ENCODE measurements at regions not wholly inside any gene's neighbourhood (a gene's known extent, or its start where the extent isn't known, plus 50 kb on each side); places are given as distances from the start of the nearest gene placed in this dataset.

DNA sequence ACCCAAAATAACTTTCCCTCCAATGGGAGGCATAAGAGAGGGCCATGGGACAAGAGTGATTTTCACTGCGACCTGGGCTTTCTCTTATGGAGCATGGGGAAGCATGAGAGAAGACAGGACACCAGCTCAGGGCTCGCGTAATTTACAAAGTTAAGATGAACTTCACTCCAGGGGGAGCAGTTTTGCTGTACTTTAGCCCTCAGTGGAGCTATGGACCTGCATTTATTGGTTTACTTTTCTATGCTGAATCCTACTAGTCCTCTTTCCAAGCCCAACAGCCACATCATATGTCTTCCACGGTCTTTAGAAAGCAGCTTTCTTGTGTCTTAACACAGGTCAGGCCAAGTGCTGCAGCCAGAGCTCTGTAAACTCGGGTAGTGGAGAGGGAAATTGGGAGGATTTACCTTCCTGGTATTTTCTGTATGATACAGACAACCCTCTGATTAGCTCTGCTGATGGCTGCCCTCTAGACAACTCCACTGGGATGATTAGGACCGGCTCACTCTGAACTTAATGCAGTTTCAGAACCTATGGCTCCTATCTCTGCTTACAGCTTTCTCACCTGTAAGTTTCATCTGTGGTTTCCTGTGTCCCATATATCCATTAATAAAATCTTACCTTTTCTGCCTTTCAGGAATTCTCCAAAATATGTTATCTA is 581.0 kb upstream of the RORB start:
- DNase-seq (no peak), ATAC-seq (no peak)
- Histone ChIP-seq H3K4me1 (no peaks in the 10 kb centered on the region), H3K36me3 (no peaks in the 10 kb centered on the region), H3K27ac (no peak overlapping the region), H3K4me3 (no peak overlapping the region), H3K27me3 (ENCODE audit: low read depth) (no peaks in the 10 kb centered on the region), H3K9me3 (no peaks in the 10 kb centered on the region)
- TF ChIP-seq, protein P1, sequence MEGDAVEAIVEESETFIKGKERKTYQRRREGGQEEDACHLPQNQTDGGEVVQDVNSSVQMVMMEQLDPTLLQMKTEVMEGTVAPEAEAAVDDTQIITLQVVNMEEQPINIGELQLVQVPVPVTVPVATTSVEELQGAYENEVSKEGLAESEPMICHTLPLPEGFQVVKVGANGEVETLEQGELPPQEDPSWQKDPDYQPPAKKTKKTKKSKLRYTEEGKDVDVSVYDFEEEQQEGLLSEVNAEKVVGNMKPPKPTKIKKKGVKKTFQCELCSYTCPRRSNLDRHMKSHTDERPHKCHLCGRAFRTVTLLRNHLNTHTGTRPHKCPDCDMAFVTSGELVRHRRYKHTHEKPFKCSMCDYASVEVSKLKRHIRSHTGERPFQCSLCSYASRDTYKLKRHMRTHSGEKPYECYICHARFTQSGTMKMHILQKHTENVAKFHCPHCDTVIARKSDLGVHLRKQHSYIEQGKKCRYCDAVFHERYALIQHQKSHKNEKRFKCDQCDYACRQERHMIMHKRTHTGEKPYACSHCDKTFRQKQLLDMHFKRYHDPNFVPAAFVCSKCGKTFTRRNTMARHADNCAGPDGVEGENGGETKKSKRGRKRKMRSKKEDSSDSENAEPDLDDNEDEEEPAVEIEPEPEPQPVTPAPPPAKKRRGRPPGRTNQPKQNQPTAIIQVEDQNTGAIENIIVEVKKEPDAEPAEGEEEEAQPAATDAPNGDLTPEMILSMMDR (IDR thresholded peaks at IDR 0.05), result no peak
- intact Hi-C loops (cut with DNase I), result no loop called here

DNA sequence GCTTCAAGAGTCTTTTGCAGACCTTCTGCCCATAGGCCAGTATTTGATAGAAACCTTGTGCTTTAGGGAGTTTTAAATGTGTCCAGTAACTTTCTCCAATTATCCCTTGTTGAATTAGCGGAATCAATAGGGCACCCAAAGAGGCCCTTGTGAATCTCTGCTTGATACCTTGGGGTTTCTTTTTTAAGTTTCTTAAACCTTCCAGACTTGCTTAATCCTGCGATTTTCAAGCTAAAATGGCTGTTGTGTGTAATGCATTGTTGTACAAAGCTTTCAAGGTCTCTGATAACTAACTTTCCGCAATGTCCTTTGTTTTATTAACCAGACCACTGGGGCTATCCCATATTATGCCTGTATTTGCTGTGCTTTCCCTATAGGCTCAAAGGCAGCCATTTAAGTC is 577.4 kb upstream of the RORB start:
- intact Hi-C loops (cut with DNase I), result no loop called here
- H3K36me3 ChIP-seq, result no peaks in the 10 kb centered on the region
- H3K27ac ChIP-seq, result no peak overlapping the region
- no peak for DNase-seq
- no peaks in the 10 kb centered on the region for H3K4me1 ChIP-seq
- TF ChIP-seq, protein P1 (IDR thresholded peaks at IDR 0.05), result no peak
- H3K27me3 ChIP-seq (ENCODE audit: low read depth), result no peaks in the 10 kb centered on the region
- H3K9me3 ChIP-seq, result no peaks in the 10 kb centered on the region
- no peak overlapping the region for H3K4me3 ChIP-seq
- ATAC-seq, result no peak

DNA sequence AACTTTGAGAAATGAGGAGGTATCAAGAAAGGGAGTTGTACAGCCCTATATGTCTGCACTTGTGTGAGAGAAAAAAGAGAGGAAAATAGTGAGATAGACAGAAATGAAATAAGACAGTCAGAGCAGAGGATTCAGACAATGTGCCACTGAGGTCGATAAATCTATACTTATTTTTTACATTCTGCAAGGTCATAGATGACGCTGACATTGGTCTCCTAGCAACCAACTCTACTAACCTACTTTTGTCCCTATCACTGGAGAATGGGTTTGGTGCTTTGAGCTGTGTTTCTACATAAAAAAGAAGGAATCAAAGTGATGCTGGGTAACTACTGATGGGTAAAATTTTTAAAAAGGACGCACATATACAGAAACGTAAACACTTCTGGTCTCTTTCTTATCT is 573.3 kb upstream of the RORB start:
- no peaks in the 10 kb centered on the region for H3K4me1 ChIP-seq
- DNase-seq, result no peak
- H3K27me3 ChIP-seq (ENCODE audit: low read depth), result no peaks in the 10 kb centered on the region
- H3K4me3 ChIP-seq, result no peak overlapping the region
- no peaks in the 10 kb centered on the region for H3K36me3 ChIP-seq
- H3K9me3 ChIP-seq, result no peaks in the 10 kb centered on the region
- ATAC-seq, result no peak
- intact Hi-C loops (cut with DNase I), result no loop called here
- TF ChIP-seq, protein P1 (IDR thresholded peaks at IDR 0.05), result no peak
- no peak overlapping the region for H3K27ac ChIP-seq

DNA sequence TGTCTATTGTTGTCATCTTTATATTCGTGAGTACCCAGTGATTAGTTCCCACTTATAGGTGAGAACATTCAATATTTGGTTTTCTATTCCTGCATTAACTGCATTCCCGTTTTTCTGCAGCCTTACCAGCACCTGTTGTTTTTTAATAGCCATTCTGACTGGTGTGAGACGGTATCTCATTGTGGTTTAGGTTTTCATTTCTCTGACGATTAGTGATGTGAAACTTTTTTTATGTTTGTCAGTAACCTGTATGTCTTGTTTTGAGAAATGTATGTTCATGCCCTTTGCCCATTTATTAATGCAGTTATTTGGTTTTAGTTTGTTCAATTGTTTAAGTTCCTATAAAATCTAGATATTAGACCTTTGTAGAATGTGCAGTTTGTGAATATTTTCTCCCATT is 546.0 kb upstream of the RORB start:
- Histone ChIP-seq H3K27ac (no peak overlapping the region), H3K4me1 (no peaks in the 10 kb centered on the region), H3K4me3 (no peak overlapping the region), H3K9me3 (no peaks in the 10 kb centered on the region), H3K36me3 (no peaks in the 10 kb centered on the region), H3K27me3 (ENCODE audit: low read depth) (no peaks in the 10 kb centered on the region)
- DNase-seq (no peak), ATAC-seq (no peak)
- TF ChIP-seq, protein P1 (IDR thresholded peaks at IDR 0.05), result no peak
- intact Hi-C loops (cut with DNase I), result no loop called here

DNA sequence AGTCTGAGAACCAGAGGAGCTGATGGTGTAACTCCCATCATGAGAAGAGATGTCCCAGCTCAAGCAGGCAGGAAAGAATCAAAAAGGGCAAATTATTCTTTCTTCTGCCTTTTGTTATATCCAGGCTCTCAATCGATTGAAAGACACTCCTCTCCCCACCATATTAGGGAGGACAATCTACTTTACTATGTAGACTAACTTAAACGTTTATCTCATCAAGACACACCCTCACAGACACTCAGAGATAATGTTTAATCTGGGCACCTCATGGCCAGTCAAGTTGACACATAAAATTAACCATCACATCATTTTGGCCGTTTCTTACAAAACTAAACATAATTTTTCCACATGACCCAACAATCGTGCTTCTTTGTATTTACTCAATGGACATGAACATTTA is 534.3 kb upstream of the RORB start:
- Histone ChIP-seq H3K27me3 (ENCODE audit: low read depth) (no peaks in the 10 kb centered on the region), H3K27ac (no peak overlapping the region), H3K4me3 (no peak overlapping the region), H3K9me3 (no peaks in the 10 kb centered on the region), H3K36me3 (no peaks in the 10 kb centered on the region), H3K4me1 (no peaks in the 10 kb centered on the region)
- TF ChIP-seq, protein P1 (IDR thresholded peaks at IDR 0.05), result no peak
- no peak for DNase-seq
- intact Hi-C loops (cut with DNase I), result no loop called here
- no peak for ATAC-seq

All from lower lobe of right lung (tissue), 2 donors.